ENCODE measurements at regions not wholly inside any gene's neighbourhood (a gene's known extent, or its start where the extent isn't known, plus 50 kb on each side); places are given as distances from the start of the nearest gene placed in this dataset.

- no peak for DNase-seq
These were observed 243.1 kb downstream of the ALDH8A1 start for GRCh38 chr6:134706806-134707205.

DNA sequence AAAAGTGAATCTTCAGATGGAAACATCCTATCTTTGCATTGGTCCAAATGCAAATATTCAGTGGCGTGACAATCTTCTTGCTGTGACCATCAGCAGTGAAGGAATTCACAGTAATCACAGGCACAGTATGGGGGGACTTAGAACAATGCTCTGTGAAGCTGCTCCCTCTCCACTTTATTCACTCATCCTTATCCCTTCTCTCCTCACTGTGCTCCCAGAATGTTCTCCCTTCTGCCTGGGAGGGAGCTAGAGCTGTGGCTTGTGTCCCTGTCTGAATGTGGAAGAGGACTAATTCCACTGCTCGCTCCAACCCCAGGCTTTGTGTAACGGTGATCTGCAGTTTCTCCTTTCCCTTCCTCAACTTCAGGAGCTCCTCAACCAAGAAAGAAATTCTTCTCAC, 243.7 kb downstream of the ALDH8A1 start:
- DNase-seq = no peak

GRCh38 chr6:134703206-134703605, 246.7 kb downstream of the ALDH8A1 start:
- no peak for DNase-seq

DNA sequence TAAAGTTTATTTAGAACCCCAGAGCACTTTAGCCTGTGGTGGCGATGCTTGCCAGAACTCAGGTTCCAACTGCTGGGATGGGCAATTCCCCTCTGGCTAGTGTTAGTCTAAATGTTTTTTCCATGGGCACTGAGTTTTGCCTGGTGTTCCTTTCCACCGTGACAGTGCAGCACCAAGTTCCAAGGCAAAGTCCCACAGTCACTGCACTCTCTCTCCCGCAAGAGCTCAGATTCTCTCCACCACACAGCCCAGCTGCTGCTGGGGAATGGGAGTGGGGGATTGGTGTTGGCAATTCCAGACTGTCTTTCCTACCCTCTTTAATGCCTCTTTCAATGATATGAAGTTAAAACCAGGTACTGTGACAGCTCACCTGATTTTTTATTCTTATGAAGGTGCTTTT, 247.6 kb downstream of the ALDH8A1 start:
- no peak for DNase-seq

DNA sequence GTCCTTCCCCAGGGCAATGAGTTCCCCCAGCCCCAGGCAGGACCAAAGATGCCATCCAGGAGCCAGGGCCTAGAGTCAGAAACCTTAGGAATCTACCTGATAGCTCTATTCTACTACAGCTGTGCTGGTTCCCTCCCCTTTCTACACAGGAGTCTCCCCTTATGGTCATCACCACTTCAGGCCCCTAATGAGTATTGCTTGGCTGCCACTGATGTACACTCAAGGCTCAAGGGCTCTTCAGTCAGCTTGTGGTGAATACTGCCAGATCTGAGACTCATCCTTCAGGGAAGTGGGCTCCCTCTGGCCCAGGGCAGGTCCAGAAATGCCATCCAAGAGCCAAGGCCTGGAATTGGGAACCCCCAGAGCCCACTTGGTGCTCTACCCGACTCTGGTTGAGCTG, 248.6 kb downstream of the ALDH8A1 start:
- no peak for DNase-seq

DNA sequence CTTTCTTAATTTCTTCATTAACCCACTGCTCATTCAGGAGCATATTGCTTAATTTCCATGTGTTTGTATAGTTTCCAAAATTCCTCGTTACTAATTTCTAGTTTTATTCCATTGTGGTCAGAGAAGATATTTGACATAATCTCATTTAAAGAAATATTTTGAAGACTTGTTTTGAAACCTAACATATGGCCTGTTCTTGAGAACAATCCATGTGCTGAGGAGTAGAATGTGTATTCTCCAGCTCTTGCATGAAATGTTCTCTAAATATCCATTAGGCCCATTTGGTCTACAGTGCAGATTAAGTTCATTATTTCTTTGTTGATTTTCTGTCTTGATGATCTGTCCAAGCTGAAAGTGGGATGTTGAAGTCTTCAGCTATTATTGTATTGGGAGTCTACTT, 251.7 kb downstream of the ALDH8A1 start:
- DNase-seq = no peak

GRCh38 chr6:134692008-134692407, 257.9 kb downstream of the ALDH8A1 start:
- no peak for DNase-seq

DNA sequence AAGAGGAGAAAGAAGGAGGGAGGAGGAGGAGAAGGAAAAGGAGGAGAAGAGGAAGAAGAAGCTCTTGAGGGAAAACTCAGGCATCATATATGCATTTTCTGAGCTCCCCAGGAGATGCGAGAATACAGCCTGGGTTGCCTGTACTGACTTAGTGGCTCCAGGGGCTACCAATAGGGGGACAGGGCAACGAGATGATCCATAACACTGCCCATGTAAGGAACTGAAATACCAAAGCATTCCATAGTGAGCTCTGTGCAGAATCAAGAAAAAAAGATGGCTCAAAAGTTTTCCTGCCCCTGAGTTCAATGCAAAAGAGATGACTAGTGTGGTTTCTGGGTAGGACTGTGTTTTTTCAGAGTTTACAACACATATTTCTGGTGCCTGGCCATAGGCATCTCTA, 258.7 kb downstream of the ALDH8A1 start:
- no peak for DNase-seq

DNA sequence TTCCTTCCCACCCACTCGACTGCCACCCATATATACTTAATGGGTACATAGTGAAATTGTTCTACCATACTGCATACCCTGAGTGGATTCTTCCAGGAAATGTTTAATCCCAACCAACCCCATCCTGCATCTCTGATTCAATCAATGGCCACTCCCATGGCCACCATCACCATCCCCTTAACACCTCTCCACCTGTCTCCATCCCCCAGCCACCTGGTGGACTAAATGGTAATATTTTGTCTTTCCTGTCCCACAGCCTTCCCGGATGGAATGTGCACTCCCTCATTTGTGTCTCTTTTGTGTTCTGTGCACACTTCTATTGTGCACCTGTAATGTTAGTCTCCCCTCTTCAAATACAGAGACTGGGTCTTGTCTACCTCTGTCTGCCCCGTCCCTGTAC, 259.9 kb downstream of the ALDH8A1 start:
- DNase-seq = no peak

- no peak for DNase-seq
These were observed 260.3 kb downstream of the ALDH8A1 start for GRCh38 chr6:134689641-134690040.

DNA sequence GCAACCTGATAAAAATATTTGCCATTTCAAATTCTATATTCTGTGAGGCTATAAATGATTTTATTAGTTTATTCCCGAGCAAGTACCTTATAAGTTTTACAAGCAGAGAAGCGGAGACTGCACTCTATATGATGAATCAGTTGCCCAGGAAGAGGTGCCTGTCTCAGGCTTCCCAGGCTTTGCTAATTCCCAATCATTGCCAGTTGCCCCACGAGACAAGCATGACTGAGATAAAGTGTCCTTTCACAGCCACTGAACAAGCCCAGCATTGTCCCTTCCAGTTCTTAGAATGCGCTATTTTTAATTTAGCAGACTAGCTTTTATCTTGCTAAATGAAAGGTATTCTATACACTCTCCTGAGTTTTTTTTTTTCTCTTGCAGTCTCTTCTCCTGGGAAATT, 260.7 kb downstream of the ALDH8A1 start:
- no peak for DNase-seq

GRCh38 chr6:134686071-134686470, 263.8 kb downstream of the ALDH8A1 start:
- DNase-seq = no peak

DNA sequence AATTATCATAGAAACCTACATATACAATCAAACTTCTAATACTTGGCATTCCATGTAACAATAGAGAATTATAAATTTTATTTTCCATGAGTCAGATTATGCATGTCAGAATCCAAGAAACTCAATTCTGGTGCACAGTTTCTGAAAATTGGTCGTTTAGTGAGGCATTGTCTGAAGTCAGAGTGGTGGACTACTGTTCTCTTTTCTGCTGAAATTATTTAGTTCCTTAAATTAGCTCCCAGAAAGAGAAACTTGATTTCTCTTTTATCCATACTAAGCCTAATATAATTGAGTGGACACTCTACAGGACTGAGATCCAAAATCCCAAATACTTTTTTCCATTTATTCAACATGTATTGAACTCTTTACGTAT, 265.5 kb downstream of the ALDH8A1 start:
- no peak for DNase-seq

- DNase-seq = no peak
These were observed 266.0 kb downstream of the ALDH8A1 start for GRCh38 chr6:134683783-134684422.

DNA sequence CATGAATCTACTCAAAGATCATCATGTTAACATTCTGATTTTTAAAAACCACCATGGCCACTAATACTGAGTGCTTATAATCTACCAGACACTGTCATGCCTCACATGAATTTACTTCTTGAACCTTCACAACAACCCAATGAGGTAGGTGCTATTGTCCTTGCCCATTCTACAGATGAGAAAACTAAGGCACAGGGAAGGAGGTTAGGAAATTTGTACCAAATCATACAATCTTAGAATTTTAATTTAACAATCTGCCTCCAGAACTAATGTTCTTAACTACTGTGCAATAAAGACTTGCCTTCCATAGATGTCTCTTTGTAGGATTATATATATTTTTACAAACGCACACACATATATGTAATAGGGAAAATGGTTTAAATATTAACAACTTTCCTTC, 269.5 kb downstream of the ALDH8A1 start:
- no peak for DNase-seq

DNA sequence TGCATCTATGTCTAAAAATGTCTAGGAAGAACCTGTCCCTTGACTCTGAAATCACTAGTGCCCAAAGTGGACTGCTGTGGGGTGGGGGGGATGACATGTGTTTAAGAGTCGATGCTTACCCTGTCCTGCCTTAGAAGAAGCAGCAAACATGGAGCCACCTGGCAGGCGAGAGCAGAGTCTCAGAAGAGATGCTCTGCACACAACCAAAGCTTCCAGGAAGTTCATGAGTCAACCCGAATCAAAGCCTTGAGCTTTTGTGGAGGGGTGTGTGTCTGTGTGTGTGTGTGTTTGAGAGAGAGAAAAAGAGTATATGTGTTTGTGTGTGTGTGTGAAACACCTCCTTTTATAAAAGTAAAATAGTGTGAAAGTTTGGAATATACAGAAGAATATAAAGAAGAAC, 269.9 kb downstream of the ALDH8A1 start:
- no peak for DNase-seq

- no peak for DNase-seq
These were observed 271.4 kb downstream of the ALDH8A1 start for GRCh38 chr6:134678436-134678889.

GRCh38 chr6:134676307-134677281, 273.3 kb downstream of the ALDH8A1 start:
- no peak for DNase-seq

- DNase-seq = no peak
These were observed 274.5 kb downstream of the ALDH8A1 start for GRCh38 chr6:134675110-134676054.

GRCh38 chr6:134674562-134674961, 275.3 kb downstream of the ALDH8A1 start:
- no peak for DNase-seq

- DNase-seq = no peak
These were observed 280.4 kb downstream of the ALDH8A1 start for GRCh38 chr6:134669485-134669884.

- no peak for DNase-seq
These were observed 282.8 kb downstream of the ALDH8A1 start for GRCh38 chr6:134667111-134667510.

DNA sequence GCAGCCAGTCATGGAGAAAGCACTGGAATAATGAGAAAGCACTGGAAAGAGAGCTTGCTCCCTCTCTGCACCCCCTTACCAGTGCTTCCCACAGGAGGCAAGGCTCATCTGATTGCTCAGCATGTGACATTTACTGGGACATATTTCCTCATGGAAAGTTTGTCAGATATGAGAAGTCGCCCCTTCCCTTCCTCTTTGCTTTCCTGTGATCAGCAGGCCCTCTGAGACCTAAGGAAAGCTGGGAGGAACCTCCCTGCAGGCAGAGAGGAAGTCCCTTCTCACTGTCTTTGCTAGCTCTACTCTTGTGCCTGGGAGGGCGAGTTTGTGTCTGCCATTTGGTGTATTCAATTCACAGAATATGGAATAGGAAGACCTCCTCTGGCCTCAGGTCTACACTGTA, 283.8 kb downstream of the ALDH8A1 start:
- no peak for DNase-seq
